GM23248 (cell line): ENCODE measurements at regions not wholly inside any gene's neighbourhood (a gene's known extent, or its start where the extent isn't known, plus 50 kb on each side); places are given as distances from the start of the nearest gene placed in this dataset.

Experiments
- EZH2 ChIP-seq: fragments of 200-600 bp; sonication (generic); IDR thresholded peaks from 2 replicates; pipeline ENCODE4 v1.6.1; 2018; ENCODE audit warnings: antibody characterized with exemption, mild to moderate bottlenecking; ENCODE audit not compliant: insufficient read depth, poor library complexity, severe bottlenecking
- EZH2phosphoT487 ChIP-seq: fragments of 200-600 bp; sonication (generic); IDR thresholded peaks from 2 replicates; pipeline ENCODE4 v1.6.1; 2018; ENCODE audit warnings: antibody characterized with exemption, moderate library complexity, mild to moderate bottlenecking, low read depth; ENCODE audit not compliant: insufficient read depth

- TF ChIP-seq EZH2phosphoT487 (no peak), EZH2 (no peak)
These were observed 490.7 kb upstream of the NUDT12 start for GRCh38 chr5:104053353-104053649.
